GM23338 (cell line): ENCODE measurements at regions not wholly inside any gene's neighbourhood (a gene's known extent, or its start where the extent isn't known, plus 50 kb on each side); places are given as distances from the start of the nearest gene placed in this dataset.

ENCODE experiments used
- CTCF ChIP-seq, 2 experiments: fragments of 200-600 bp in 1 of 2; sonication (generic) in 1 of 2; conservative IDR thresholded peaks; 2 replicates each; pipeline versions ENCODE4 v1.5.1 to v1.6.1; 2016 to 2017; ENCODE audit warnings: antibody characterized with exemption in 2 of 2, low read depth in 2 of 2, mild to moderate bottlenecking in 2 of 2, moderate library complexity in 1 of 2
- EZH2 ChIP-seq: fragments of 200-600 bp; sonication (generic); IDR thresholded peaks from one replicate; pipeline ENCODE4 v1.8.0; 2017; ENCODE audit warnings: antibody characterized with exemption, mild to moderate bottlenecking, low read depth; ENCODE audit not compliant: unreplicated experiment

GRCh38 chr2:5913711-5914395 is 221.7 kb downstream of the SOX11 start:
- TF ChIP-seq CTCF (conservative IDR thresholded peaks at IDR 0.05; ENCODE audit: low read depth in 2 of 2), result no peak
- no peak for TF ChIP-seq EZH2
